ENCODE measurements at regions not wholly inside any gene's neighbourhood (a gene's known extent, or its start where the extent isn't known, plus 50 kb on each side); places are given as distances from the start of the nearest gene placed in this dataset.

DNA sequence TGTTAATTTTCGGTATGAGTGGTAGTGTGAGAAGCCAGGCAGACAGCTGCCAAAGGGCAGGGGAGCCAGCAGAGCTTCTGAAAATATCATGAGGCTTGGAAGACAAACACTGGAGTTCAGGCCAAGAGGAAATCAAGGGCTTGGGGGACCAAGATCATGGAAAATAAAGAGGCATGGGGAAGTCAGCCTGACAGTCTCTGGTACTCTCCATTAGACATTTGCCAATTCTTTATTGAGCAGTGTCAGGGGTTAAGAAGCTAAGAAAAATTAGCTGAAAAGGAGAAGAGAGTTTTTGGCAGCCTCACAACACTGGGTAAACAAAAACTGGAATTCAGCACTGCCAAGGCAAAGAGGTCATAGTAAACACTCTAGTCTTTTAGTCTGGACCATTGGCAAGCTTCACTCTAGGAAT lies 612.7 kb downstream of the EPHA4 start:
- ATAC-seq, result no peak
- Mint-ChIP-seq H3K9me3 (peaks cover 4 to 5% of the 10 kb centered on the region in 2 donors), H3K36me3 (no peaks in the 10 kb centered on the region), H3K27ac (no peak overlapping the region)
- no peak for DNase-seq (ENCODE audit: low spot score in 2 of 2)

DNA sequence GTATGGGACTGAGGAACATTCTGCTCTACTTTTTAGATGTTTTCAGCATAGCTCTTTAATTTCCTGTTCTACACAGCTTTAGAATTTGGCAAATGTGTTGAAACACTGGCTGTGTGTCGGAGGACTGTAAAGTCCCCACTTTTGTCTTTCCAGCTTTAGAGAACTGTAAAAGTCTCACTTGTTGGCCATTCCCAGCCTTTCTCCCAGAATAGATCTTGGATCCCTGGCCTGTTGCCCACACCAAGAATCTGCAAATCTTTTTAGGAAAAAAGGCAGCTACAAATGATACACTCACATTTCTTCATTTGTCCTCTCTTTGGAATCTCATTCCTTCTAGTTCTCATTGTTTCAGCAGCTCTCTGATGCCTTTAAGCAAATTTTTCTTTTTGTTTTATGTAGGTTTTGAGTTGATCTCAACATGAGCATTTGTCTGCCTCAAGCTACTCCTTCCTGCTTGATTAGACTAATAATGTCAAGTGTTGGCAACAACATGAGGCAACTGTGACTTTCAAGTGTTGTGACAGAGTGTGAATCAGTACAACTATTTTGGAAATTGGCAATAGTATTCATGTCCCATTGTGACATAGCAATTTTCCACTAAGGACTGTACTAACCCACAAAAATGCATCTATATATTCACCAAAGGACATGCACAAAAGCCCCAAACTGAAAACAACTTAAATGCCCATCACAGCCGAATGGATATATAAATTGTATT lies 610.8 kb downstream of the EPHA4 start:
- no peak for DNase-seq (ENCODE audit: low spot score in 2 of 2)
- H3K36me3 Mint-ChIP-seq, result no peaks in the 10 kb centered on the region
- ATAC-seq, result no peak
- H3K9me3 Mint-ChIP-seq, result peaks cover 0 to 5% of the 10 kb centered on the region in 2 donors
- no peak overlapping the region for H3K27ac Mint-ChIP-seq

DNA sequence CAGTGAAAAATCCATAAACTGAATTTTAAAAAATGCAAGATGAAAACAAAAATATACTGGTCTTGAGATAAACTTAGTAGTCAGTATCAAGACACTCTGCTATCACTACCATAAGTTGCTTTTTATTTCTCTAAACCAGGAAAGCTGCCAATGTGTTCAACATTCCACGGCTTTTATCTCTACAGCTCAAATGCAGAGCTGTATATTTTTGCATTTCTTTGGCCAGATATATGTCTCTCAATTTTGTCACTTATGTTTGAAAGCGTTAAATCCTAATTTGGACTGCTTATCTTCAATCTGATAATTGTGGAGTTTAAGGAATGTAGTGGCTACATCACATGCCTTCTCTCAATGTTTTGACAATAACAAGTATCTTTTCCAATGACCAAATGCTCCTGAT lies 609.5 kb downstream of the EPHA4 start:
- no peak for ATAC-seq
- Mint-ChIP-seq H3K9me3 (peaks cover 0 to 5% of the 10 kb centered on the region in 2 donors), H3K36me3 (no peaks in the 10 kb centered on the region), H3K27ac (no peak overlapping the region)
- no peak for DNase-seq (ENCODE audit: low spot score in 2 of 2)

DNA sequence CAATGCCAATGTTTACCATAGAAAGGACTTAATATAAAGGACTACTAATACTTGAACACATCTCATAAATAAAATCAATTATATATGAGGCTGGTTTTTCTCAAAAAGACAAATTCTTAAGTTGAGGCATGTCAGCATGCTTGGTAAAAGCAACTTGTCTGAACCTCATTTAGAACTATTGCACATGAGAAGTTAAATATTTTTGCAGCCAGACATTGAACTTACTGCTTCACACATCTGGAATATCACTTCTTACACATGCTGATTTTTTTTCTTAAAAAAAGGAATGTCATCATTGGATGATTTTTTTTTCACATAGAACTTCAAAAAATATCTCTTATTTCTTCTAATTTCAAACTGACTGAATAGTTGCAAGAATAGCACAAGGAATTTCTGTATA lies 609.0 kb downstream of the EPHA4 start:
- Mint-ChIP-seq H3K9me3 (peaks cover 0 to 5% of the 10 kb centered on the region in 2 donors), H3K36me3 (no peaks in the 10 kb centered on the region), H3K27ac (no peak overlapping the region)
- ATAC-seq (no peak), DNase-seq (ENCODE audit: low spot score in 2 of 2) (no peak)

DNA sequence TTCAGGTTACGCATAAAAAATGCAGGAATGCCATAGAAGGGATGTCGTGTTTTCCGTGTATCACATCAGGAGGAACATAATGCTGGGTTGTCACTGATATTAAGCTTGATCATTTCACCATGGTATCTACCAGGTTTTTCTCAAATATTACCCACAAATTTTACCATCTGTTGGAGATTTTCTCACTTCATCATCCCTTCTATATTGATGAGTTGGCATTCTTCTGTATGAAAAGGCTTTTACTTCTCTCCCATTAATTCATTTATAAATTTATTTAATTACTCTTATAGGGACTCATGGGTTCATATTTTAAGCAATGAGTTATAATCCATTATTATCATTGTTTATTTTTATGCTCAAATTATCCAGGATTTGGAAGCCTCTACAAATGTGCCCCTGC lies 608.2 kb downstream of the EPHA4 start:
- ATAC-seq (no peak), DNase-seq (ENCODE audit: low spot score in 2 of 2) (no peak)
- H3K36me3 Mint-ChIP-seq, result no peaks in the 10 kb centered on the region
- no peak overlapping the region for H3K27ac Mint-ChIP-seq
- H3K9me3 Mint-ChIP-seq, result peaks cover 0 to 5% of the 10 kb centered on the region in 2 donors

DNA sequence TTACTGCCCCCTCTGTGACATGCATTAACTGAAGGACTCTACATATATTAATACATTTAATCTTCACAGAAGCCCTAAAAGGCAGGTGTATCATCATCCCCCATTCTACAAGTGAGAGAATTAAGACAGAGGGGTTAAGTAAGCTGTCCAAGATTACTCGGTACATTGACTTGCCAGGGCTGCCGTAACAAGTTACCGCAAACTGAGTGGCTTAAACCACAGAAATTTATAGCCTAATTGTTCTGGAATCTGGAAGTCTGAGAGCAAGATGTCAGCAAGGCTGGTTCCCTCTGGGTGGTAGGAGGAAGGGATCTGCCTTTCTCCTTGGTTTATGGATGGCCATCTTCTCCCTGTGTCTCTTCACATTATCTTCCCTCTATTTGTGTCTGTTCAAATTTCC lies 605.5 kb downstream of the EPHA4 start:
- no peaks in the 10 kb centered on the region for H3K36me3 Mint-ChIP-seq
- H3K27ac Mint-ChIP-seq, result no peak overlapping the region

DNA sequence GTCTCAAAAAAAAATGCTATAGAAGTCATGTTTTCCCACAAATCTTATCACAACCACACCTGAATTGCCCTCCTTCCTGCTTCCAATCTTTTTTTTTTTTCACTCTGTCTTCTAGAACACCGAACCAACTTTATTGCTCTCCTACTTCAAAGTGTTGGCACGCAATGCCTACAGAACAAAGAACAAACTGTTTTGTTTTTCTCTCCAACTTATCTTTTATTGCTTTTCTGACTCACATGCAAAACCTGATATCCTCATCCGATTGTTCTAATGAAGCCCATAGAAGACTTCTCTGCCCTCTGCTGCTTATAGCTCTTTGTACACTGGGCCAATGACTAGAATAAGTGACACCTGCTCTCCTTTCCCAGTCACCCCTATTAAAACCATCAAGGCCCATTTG lies 602.8 kb downstream of the EPHA4 start:
- H3K9me3 Mint-ChIP-seq, result peaks cover 5 to 6% of the 10 kb centered on the region in 2 donors
- no peak overlapping the region for H3K27ac Mint-ChIP-seq
- ATAC-seq (no peak), DNase-seq (ENCODE audit: low spot score in 2 of 2) (no peak)
- no peaks in the 10 kb centered on the region for H3K36me3 Mint-ChIP-seq

More for the DNA sequence above, 605.5 kb downstream of the EPHA4 start:
- H3K9me3 Mint-ChIP-seq, result peaks cover 5 to 6% of the 10 kb centered on the region in 2 donors
- DNase-seq (ENCODE audit: low spot score in 2 of 2) (no peak), ATAC-seq (no peak)

DNA sequence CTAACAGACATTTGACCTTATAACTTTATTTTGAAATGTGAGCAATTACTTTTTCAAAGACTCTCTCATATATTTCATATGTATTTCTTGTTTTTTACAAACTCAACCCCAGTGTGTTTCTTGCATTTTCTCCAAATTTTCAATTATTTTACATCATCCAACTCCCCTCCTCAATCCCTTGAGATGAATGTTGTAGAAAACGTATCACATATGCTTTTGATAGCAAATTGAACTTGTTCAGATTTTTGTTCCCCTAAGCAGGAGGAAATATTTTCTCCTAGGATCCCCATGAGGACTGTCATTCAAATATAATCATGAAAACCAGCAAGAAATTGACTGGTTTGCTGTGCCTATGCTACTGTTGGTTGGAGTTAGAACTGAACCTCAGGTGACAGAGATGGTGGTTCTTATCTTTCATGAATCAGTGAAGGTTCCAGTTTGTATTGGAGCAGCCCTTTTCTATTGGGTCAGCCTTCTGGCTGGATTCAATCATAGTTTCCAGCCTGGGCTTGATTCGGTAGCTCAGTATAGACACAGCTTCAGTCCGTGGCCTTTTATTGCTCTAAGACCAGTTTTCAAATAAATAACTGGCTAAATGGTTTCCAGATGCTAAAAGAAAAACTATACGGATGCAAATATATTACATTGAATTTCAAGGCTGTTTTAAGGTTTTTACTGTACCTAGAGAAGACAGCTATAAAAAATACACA lies 591.0 kb downstream of the EPHA4 start:
- Mint-ChIP-seq H3K9me3 (peaks cover 5 to 9% of the 10 kb centered on the region in 2 donors), H3K36me3 (peaks cover 4 to 5% of the 10 kb centered on the region in 2 donors), H3K27ac (no peak overlapping the region)
- ATAC-seq, result no peak
- no peak for DNase-seq (ENCODE audit: low spot score in 2 of 2)

DNA sequence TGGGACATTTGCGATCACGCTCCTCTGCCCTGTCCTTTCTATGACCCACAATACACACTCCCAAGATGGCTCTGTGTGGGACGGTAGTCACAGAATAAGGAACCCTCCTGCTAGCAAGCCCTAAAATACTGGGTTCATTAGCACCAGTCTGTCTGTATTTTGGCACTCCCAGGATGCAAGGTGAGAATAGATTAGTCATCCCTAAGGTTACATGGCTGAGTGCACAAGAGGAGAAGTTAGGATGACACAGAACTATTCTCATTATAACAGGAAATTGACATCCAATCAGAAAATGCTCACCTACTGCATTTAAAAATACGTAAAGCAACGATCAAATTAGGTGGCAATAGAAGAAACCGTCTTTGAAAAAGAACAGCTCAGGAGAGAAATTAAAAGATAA lies 590.2 kb downstream of the EPHA4 start:
- H3K36me3 Mint-ChIP-seq, result peaks cover 4 to 5% of the 10 kb centered on the region in 2 donors
- ATAC-seq, result no peak

DNA sequence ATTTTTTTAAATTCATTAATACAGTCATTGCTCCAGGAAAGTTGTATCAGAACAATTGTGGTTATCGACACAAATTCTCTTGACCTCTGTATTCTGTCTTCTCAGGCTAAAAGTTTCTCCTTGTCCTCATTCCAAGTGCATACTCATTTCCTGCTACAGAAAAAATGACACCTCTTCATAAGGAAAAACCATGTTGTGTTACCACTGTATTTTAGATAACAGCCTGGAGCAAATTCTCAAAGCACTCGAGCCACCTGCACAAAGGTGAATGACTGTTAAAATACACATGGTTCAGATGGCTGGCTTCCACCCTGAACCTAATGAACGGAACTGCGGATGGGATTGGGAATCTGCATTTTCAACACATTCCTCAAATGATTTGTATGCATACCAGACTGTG lies 586.5 kb downstream of the EPHA4 start:
- Mint-ChIP-seq H3K36me3 (no peaks in the 10 kb centered on the region), H3K9me3 (peaks cover 0 to 5% of the 10 kb centered on the region in 2 donors), H3K27ac (no peak overlapping the region)
- DNase-seq (ENCODE audit: low spot score in 2 of 2) (no peak), ATAC-seq (no peak)

More for the DNA sequence above, 590.2 kb downstream of the EPHA4 start:
- H3K9me3 Mint-ChIP-seq, result peaks cover 5 to 9% of the 10 kb centered on the region in 2 donors
- DNase-seq (ENCODE audit: low spot score in 2 of 2), result no peak
- no peak overlapping the region for H3K27ac Mint-ChIP-seq

DNA sequence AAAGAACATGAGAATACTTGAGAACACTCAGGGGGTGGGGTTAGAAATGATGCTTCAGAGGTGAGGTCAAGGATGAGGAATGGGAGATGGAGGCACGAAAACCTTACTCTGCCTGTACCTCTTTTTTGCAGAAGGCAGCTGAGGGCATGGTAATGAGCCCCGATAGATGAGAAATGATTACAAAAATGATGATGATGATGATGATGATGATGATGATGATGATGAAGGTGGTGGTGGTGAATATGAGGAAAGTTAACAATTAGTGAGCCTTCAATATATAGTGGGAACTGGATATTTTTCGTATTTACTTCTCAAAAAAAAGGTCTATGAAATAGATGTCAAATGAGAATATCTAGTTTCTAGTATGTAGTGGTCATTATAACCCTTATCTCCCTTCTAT lies 584.3 kb downstream of the EPHA4 start:
- DNase-seq (ENCODE audit: low spot score in 2 of 2) (no peak), ATAC-seq (no peak)
- Mint-ChIP-seq H3K36me3 (no peaks in the 10 kb centered on the region), H3K9me3 (no peaks in the 10 kb centered on the region), H3K27ac (no peak overlapping the region)

DNA sequence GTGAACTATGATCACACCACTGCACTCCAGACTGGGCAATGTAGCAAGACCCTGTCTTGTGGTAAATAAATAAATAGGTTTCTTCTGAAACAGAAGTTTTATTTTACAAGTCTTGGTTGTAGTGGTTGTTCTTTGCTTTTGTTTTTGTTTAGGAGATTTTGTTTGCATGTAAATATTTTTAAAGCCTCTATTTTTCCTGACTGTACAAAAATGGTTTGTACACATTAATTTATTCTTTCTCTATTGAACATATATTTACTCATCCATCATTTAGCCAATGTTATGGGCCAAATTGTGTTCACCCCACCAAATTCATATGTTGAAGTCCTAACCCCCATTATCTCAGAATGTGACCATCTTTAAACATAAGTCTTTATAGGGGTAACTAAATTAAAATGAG lies 580.1 kb downstream of the EPHA4 start:
- no peaks in the 10 kb centered on the region for H3K9me3 Mint-ChIP-seq
- DNase-seq (ENCODE audit: low spot score in 2 of 2) (no peak), ATAC-seq (no peak)
- H3K27ac Mint-ChIP-seq, result no peak overlapping the region
- H3K36me3 Mint-ChIP-seq, result no peaks in the 10 kb centered on the region

DNA sequence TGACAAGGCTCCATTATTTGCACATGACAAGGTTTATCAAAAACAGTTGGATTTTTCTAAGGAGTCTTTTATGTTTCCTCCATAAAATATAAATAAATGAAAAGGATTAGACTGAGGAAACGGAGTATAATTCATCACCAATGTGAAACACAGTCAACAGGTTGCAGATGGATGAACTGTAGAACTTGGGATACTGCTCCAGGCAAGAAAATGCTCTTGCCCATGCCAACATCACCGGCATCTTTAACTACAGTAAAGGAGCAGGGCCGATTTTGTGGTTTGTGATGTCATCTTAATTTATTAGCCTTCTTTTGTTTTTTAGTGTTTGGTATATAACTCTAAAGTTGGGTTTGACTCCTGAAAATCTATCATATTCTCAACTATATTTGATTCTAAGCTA lies 577.3 kb downstream of the EPHA4 start:
- Mint-ChIP-seq H3K36me3 (no peaks in the 10 kb centered on the region), H3K27ac (no peak overlapping the region), H3K9me3 (no peaks in the 10 kb centered on the region)
- DNase-seq (ENCODE audit: low spot score in 2 of 2), result no peak
- ATAC-seq, result no peak

DNA sequence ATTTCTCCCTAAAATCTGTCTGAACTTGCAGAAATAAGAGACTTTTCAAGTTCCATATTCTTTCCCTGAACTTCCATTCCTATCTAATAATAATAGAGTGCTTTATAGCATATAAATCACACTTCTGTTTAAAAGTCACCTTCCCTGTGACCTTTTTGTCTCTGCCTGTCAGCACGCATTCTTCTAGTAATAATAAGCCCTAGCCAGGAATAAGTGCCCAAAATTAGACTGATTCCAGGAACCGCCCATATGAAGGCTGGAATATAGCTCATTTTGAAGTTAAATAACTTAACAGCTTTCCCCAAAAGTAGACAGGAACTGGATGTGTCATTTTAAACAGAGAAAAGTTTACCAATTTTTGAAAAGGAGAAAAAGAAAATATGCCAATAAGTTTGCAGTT lies 576.5 kb downstream of the EPHA4 start:
- no peaks in the 10 kb centered on the region for H3K9me3 Mint-ChIP-seq
- ATAC-seq (no peak), DNase-seq (ENCODE audit: low spot score in 2 of 2) (no peak)
- no peak overlapping the region for H3K27ac Mint-ChIP-seq
- H3K36me3 Mint-ChIP-seq, result no peaks in the 10 kb centered on the region

DNA sequence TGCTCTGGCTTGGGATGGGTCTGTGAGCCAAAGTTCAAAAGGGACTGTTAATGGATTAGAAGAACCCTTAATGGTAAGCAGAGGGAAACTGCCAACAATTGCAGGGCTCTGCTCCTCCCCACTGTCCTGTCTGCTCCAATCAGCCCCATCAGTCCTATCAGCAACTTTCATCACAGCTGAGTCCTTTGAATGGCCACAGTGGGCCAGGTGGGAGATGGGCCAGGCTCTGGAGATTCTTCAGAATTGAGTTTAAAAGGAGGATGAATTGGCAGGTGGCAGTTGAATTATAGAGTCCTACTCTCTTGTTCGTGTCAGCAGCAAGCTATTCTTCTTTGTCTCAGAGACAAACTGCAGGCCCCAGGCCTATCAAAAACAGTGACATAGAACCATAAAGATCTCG lies 573.9 kb downstream of the EPHA4 start:
- ATAC-seq (no peak), DNase-seq (ENCODE audit: low spot score in 2 of 2) (no peak)
- Mint-ChIP-seq H3K27ac (no peak overlapping the region), H3K9me3 (no peaks in the 10 kb centered on the region), H3K36me3 (no peaks in the 10 kb centered on the region)

DNA sequence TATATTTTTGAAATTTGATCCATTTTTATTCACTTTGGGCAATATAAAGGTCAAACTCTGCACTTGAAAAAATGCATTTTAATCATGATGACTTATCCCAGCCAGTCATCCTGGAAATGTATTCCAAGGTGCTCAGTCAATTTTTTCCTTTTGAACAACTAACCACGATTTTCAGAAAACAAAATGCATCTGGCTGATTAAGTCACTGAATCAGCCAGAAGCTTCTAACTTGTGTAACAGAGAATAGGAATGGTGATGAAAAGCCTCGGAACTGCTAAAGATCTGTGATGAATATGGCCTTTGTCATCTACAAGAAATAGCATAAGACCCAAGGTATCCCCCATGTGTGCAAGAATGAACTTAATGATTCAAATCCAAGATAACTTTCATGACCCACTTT lies 572.7 kb downstream of the EPHA4 start:
- H3K27ac Mint-ChIP-seq, result no peak overlapping the region
- H3K9me3 Mint-ChIP-seq, result no peaks in the 10 kb centered on the region
- DNase-seq (ENCODE audit: low spot score in 2 of 2) (no peak), ATAC-seq (no peak)
- H3K36me3 Mint-ChIP-seq, result no peaks in the 10 kb centered on the region

DNA sequence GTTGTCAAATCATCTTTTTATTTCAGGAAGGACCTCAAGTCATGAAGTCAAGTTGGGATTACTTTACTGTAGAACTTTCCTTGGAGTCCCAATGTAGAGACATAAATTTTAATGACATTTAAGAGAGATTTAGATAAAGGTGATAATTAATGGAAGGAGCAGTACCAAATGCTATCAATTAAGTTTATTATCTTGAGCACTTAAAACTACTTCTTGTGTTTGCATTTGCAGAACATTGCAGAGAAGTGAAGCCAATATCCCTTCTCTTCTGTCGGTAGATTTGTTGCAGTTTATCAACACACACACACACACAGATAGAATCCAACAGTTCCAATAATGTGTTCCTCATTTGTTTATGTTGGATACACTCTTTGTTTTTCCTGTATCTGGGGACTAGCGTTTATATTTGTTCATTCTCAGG lies 570.7 kb downstream of the EPHA4 start:
- ATAC-seq (no peak), DNase-seq (ENCODE audit: low spot score in 2 of 2) (no peak)
- no peak overlapping the region for H3K27ac Mint-ChIP-seq
- no peaks in the 10 kb centered on the region for H3K36me3 Mint-ChIP-seq
- no peaks in the 10 kb centered on the region for H3K9me3 Mint-ChIP-seq

DNA sequence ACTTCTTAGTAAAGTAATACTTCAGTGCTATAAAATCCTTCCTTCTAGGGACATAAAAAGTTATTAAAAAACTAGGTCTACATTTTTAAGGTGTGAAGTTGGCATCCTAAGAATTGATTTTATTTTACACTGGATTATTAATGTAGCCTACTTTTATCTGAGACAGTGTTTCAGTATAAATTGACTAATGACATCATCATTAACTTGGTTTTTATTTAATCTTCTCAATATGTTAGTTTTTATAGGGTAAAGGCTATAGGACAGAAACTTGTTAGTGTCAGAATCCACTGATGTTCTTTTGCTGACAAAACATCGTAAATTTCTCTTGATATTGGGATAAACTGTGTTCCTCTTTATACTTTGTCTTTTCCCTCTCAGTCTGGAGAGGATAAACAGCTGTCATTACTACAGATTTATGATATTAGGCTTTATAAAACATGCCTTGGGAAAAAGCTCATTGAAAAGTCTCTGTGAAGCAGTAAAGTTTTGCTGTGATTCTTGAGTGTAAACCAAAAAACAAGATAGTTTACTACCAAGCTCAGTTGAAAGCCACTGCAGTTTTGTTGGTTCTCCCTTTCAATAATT lies 569.9 kb downstream of the EPHA4 start:
- Mint-ChIP-seq H3K27ac (no peak overlapping the region), H3K9me3 (no peaks in the 10 kb centered on the region), H3K36me3 (no peaks in the 10 kb centered on the region)
- ATAC-seq, result no peak
- no peak for DNase-seq (ENCODE audit: low spot score in 2 of 2)

Data from activated naive CD4-positive, alpha-beta T cell treated with anti-CD3 and anti-CD28 coated beads, Interleukin-2, amount 50 U/mL, for 72 hours (primary cell).